ENCODE measurements at regions not wholly inside any gene's neighbourhood (a gene's known extent, or its start where the extent isn't known, plus 50 kb on each side); places are given as distances from the start of the nearest gene placed in this dataset.
A peak's percentile ranks its signal among the peaks of the same experiment; 100 is the strongest.

DNA sequence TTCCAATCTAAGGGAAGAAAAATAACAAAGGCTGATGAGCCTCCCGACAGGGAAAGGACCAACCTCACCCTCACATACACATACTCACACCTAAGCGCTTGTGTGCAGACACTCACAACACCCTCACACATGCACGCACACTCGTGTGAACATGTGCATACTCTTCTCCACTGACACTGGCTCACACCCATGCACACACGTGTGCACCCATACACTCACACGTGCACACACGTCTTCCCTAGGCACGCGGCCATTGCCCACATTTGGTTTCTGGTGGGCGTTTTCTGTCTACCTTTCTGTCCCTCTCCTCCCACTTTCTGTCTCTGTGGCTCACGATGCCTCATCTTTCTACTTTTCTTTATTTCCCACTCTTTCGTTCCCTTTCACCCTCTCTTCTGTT is 169.7 kb upstream of the MVB12B start:
- Mint-ChIP-seq H3K4me3 (no peak overlapping the region), H3K27me3 (ENCODE audit: low read depth, poor library complexity) (peaks cover 37% of the 10 kb centered on the region), H3K4me1 (peaks cover 36% of the 10 kb centered on the region), H3K27ac (peak overlapping the region; percentile 3), H3K9me3 (no peaks in the 10 kb centered on the region), H3K36me3 (ENCODE audit: low read depth) (no peaks in the 10 kb centered on the region)
- no peak for DNase-seq
- TF ChIP-seq CTCF (IDR thresholded peaks at IDR 0.05) = no peak

DNA sequence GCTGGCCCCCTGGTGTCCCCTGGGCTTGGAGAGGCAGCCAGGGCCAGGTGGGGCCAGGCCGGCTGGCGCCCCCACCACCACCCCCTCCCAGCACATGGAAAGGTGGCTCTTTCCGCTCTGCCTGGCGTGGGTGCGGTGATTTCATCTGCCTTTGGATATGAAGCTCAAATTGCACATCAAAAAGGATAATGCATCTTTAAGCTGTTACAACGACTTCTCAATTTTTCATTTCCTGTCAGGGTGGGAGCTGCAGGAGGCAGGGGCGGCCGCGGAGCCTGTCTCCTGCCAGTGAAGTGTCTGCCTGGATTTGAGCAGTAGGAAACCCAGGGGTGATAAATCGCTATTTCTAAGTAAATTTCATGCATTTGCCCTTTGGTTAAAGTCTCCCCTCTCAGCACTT is 169.2 kb upstream of the MVB12B start:
- no peak for DNase-seq
- Mint-ChIP-seq H3K4me3 (peak overlapping the region; percentile 11), H3K27me3 (ENCODE audit: low read depth, poor library complexity) (peaks cover 33% of the 10 kb centered on the region), H3K36me3 (ENCODE audit: low read depth) (no peaks in the 10 kb centered on the region), H3K4me1 (peaks cover 31% of the 10 kb centered on the region), H3K27ac (no peak overlapping the region), H3K9me3 (no peaks in the 10 kb centered on the region)
- no peak for TF ChIP-seq CTCF (IDR thresholded peaks at IDR 0.05)

- Mint-ChIP-seq H3K9me3 (no peaks in the 10 kb centered on the region), H3K36me3 (ENCODE audit: low read depth) (no peaks in the 10 kb centered on the region), H3K27me3 (ENCODE audit: low read depth, poor library complexity) (peaks cover 29% of the 10 kb centered on the region), H3K27ac (no peak overlapping the region), H3K4me3 (peak overlapping the region; percentile 11), H3K4me1 (peaks cover 31% of the 10 kb centered on the region)
- no peak for TF ChIP-seq CTCF (IDR thresholded peaks at IDR 0.05)
- no peak for DNase-seq
These were observed 168.6 kb upstream of the MVB12B start for GRCh38 chr9:126157826-126158587.

DNA sequence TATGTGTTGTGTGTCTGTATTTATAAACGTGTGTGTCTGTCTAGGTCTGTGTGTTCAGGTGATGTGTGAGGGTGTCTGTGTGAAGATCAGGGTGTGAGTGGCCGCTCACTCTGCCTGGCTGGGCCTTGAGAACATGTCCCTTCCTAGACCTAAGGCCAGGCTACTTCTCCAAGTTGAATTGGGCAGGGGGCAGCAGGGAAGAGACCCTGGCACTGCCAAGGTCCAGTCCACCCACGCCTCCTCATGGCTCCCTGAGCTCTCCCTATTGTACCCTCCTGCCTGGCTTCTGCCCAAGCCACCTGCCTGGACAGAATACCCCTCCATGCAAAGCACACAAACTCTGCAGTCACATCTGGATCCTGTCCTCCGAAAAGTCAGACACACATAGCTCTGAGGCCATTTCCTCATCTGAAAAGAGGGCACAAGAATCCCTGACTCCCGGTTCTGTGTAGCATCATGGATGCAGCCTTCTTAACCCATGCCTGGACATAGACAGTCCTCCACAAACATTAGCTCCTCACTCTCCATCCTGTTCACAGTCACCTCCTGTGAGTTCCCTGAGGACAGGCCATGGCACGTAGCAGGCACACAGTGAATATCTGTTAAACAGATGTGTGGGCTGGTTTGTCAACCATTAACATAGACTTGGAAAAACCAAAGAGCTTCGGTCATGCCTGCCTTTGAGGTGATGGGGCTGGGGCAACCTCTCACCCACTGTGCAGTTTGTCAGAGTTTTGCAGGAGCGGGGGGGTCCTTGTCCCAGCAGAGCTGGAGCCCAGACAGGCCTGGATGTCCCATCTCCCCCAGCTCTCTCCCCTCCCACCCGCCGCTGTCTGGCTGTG is 167.8 kb upstream of the MVB12B start:
- H3K27me3 Mint-ChIP-seq (ENCODE audit: low read depth, poor library complexity) = peaks cover 26% of the 10 kb centered on the region
- DNase-seq = no peak
- H3K27ac Mint-ChIP-seq = no peak overlapping the region
- no peak for TF ChIP-seq CTCF (IDR thresholded peaks at IDR 0.05)
- no peak overlapping the region for H3K4me3 Mint-ChIP-seq
- no peaks in the 10 kb centered on the region for H3K9me3 Mint-ChIP-seq
- H3K4me1 Mint-ChIP-seq = peaks cover 31% of the 10 kb centered on the region
- H3K36me3 Mint-ChIP-seq (ENCODE audit: low read depth) = no peaks in the 10 kb centered on the region

- Mint-ChIP-seq H3K4me3 (no peak overlapping the region), H3K36me3 (ENCODE audit: low read depth) (no peaks in the 10 kb centered on the region), H3K27me3 (ENCODE audit: low read depth, poor library complexity) (peaks cover 20% of the 10 kb centered on the region), H3K9me3 (no peaks in the 10 kb centered on the region), H3K4me1 (peaks cover 31% of the 10 kb centered on the region), H3K27ac (no peak overlapping the region)
- no peak for DNase-seq
- no peak for TF ChIP-seq CTCF (IDR thresholded peaks at IDR 0.05)
These were observed 167.1 kb upstream of the MVB12B start for GRCh38 chr9:126159430-126160060.

Measured in nephron progenitor cell (in vitro differentiated cells).